Stimulated activated CD8-positive, alpha-beta memory T cell treated with anti-CD3 and anti-CD28 coated beads, Interleukin-4, amount 100 ng/mL, for 4 hours (primary cell): ENCODE measurements at regions not wholly inside any gene's neighbourhood (a gene's known extent, or its start where the extent isn't known, plus 50 kb on each side); places are given as distances from the start of the nearest gene placed in this dataset.
"Not testable (repeated sequence)": the region's sequence is repeated elsewhere in the genome, so short reads cannot be mapped to it uniquely, and the experiment has no call there.

Experiments used
- DNase-seq, 2 donors: peaks; one replicate each; pipeline ENCODE4 v3.0.0-alpha.2; 2020; ENCODE audit warnings: low read depth in 2 of 2, low spot score in 1 of 2

DNA sequence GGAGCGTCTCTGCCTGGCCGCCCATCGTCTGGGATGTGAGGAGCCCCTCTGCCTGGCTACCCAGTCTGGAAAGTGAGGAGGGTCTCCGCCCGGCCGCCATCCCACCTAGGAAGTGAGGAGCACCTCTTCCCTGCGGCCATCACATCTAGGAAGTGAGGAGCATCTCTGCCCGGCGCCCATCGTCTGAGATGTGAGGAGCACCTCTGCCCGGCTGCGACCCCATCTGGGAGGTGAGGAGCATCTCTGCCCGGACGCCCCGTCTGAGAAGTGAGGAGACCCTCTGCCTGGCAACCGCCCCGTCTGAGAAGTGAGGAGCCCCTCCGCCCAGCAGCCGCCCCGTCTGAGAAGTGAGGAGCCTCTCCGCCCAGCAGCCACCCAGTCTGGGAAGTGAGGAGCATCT is 84.5 kb downstream of the IDS start:
- DNase-seq, result not testable (repeated sequence)

DNA sequence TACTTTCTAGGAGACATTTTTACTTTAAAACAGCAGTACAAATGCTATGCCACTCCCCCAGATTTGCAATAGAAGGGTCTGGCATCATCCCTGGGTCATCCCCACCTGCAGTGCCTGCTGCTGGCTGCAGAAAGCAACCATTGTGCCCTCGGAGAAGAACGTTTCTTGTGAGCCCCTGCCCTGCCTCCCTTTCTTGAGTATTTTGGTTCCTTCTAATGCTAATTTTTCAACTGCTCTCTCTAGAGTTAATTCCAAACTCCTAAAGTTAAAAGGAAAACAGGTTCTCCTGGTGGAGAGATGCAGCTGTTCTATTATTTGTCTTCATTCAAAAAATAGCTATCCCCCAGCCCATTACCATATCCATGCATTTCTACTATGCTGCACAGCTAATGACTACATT is 107.1 kb downstream of the IDS start:
- no peak for DNase-seq

DNA sequence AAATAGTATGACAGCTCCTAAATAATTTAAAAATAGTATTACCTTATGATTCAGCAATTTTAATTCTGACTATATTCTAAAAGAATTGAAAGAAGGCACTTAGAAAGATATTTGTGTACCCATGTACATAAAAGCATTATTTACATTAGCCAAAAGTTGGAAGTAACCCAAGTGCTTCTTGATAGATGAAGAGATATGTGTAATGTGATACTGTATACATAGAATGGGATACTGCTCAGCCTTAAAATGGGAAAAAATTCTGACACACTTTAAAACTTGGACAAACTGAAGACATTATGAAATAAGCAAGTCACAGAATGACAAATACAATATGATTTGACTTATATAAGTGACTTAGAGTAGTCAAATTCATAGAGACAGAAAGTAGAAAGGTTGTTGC is 112.2 kb downstream of the IDS start:
- DNase-seq, result no peak

DNA sequence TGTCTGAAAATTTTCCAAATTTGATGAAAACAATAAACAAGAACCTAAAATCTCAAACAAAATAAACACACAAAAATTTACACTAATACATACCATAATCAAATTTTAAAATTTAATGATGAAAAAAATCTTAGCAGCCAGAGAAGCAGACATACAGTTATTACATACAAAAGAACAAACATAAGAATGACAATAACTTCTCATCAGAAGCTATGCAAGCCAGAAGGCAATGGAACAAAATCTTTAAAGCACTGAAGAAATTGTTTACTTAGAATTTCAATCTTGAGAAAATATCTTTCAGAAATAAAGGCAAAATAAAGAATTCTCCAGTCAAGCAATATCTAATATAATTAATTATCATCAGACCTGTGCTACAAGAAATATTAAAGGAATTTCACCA is 121.3 kb downstream of the IDS start:
- DNase-seq, result no peak

DNA sequence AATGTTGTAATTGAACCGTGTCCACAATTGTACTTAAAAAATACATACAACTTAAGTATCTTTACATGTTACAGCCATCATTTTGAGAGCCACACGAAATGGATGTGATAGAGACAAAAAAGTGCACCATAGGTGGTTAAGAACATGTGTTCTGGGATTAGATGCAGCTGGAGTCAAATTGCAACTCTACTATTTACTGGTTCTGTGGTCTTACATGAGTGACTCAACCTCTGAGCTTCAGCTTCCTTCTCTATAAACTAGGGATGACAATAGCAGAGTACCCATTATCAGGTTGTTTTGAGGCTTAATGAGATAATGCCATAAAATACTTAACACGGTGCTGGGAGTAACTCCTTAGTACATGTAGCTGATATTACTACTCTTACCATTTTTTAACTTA is 130.4 kb downstream of the IDS start:
- DNase-seq, result no peak

DNA sequence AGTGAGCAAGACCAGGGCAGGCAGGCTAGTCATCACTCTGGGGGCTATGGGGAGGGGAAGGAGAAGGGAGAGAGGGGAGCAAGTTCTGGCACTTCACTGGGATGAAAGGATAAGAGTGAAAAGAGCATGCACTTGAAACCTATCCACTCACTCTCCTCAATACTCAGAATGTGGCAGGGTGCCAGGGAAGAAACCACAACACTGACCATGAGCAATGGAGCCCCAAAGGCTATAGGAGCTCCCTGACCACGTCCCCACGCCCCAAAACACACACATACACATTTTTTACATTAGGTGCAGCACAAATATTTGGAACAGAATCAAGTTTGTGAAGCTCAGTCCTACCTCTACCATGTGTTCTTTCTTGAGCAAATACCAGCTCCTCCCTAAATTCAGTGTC is 132.2 kb downstream of the IDS start:
- no peak for DNase-seq

DNA sequence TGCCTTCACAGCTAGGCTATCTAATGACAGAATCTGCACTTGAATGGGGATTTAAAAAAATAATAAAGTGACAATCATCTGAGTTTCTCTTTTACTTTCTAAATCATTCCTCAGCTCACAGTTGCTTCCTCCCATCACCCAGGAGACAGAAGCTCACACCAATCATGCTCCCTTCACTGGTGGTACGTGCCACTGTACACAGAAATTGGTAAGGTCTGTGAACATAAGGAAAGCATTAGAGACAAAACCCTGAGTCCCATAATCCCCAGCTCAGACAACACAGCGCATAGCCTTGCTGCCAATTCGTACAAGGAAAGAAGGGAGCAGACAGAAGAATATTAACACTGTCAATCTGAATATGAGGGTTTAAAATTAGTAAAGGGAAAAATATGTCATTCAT is 133.1 kb downstream of the IDS start:
- no peak for DNase-seq

DNA sequence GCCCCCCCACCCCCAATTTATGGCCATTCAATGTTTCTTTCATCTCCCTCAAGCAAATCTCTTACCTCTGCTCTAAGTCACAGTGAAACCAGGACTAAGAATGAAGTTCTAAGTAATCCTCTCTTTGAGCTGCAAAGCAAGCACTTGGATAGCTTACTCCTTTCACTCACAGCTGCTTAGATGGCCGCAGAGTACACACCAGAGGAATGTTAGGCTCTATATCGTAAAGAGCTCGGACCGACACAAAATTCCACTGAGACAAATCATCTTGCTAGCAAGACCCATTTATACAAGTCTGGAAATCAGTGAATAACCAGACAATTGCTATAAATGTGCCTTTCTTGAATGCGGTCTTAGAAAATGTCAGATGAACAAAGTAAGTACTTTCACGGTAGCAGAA is 135.0 kb downstream of the IDS start:
- DNase-seq, result no peak

DNA sequence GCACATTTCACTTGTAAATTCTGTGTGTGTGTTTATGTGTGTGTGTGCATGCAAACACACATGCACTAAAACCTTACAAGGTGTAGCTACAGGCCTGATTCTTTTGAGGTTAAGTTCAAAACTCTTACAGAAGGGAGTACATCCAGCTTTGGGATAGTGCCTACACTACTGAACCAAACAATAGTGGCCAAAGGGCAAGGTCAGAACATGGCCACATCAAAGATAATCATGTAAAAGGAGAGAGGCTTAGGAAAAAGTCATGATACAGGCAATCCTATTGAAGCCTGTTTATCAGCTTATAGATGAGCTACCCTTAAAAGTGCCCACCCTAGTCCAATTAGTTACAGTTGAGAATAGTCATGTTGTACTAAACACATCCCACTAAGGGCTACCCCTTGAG is 139.6 kb downstream of the IDS start:
- no peak for DNase-seq

DNA sequence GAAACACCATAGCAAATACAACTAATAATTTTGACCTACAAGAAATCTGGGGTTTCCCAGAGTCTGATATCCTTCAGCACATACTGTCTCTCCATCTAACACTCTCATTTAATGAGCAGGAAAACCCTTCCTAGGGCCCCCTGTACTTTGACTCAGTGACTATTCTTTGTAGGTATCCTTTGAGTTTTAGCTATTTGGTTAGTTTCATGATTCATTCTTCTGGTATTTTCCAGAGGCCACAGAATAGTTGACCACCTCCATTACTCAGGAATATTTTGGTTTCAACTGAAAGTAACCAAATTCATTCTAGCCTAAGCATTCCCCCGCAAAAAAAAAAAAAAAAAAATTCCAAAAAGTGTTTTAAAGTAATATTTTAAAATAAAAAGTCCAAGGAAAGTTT is 140.0 kb downstream of the IDS start:
- DNase-seq, result no peak

DNA sequence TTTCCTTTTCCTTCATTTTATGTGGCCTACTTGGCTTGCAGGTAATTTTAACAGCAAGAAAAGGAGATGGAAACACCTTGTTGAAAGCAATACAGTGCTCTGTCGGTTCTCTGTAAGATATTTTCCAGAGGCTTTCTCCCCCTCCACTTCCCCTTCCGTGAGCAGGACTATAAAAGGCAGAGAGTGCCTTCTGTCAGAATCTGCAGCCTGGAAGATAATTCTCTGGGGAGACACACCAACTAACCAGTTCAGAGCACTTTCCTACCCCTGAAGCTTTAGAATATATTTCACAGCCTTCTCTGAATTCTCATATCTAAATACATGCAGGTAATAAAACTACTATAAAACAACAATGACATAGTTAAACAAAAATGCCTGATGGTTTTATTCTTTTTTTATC is 141.1 kb downstream of the IDS start:
- DNase-seq, result no peak

DNA sequence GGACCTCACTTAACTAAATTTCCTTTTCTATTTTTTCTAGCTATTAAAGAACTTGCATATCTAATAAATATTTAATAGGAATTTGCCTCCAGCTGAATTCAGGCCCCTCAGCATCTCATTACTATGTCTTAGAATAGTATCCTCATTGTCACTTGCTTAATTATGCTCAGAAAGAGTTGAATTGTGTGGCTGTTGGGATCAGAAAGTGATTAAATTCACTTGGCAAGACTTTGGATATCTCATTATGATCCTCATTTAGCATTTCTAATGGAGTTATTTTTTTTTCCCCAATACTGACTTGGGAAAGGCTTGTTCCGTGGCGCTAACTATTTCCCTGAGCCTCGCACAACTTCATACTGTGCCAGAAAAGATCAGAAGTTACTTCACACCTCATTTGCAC is 158.8 kb downstream of the IDS start:
- no peak for DNase-seq

DNA sequence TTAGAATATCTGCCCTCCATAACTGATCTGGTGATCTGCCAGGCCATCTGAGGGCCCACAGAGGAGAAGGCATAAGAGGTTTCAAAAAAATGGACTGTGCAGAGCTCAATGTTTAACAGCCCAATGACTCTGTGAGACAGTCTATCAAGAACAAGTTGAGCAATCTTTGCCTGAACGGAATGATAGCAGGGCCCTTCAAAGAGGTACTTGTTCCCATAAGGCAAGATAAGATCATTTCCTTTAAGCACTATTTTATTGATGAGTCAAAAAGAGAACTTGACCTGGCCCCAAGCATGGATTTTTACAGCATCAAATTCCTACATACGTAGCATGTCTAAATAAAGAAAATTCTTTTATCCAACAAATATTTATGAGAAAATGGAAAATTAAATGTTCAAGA is 182.8 kb downstream of the IDS start:
- DNase-seq, result no peak

DNA sequence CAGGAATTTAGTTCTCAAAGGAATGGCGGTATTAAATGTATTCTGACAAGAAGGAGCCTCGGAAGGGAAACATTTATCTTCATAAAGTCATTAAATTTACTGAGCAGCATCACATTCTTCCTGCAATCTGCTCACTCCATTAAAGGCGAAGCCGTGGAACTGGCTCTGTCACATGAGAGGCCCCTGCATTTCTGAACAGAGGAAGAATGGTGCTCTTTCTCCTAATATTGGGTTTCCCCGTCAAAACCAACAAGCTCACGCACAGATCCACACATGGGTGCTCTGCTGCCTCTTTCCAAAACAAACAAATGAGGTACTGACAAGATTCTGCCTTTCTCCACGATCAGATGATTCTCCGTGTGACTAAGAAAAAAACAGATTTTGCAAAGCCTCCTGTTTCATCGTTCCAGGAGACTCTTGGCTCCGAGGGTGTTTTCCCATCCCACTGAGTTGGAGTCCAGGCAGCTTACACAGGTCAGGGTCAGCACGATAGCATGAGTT is 191.2 kb downstream of the IDS start:
- no peak for DNase-seq

DNA sequence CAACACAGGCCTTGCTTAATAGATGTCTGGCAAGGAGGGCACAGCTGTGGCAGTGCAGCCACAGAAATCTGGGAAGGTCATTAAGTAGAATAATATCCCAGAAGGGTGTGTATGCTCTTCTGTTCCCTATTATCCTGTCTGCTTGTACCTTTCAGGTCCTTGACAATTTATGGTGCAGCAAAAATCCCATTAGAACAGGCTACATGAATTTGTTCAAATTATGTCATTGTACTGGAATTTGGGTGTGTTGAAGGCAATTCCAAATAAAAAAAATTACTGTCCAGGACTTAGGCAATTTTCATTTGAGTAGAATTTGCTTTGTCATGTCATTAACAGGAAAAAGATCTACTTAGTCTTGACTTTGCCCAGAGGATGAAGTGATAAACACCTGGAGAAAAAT is 192.1 kb downstream of the IDS start:
- DNase-seq, result no peak

DNA sequence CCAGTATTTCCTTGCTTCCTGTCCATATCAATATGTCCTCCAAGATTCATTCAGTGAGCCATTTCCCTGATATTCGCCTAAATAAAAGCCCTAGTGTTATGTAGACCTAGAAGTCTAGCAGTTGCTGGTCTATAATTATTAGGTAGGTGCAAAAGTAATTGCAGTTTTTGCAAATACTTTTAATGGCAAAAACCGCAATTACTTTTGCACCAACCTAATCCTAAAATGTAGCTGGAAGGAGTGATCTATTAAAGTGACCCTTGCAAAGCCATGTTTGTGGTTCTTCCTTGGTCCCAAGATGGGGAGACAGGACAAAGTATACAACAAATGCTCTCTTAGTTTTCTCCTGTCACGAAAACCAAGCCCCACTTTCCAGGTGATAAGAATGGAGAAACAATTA is 193.0 kb downstream of the IDS start:
- DNase-seq, result no peak

DNA sequence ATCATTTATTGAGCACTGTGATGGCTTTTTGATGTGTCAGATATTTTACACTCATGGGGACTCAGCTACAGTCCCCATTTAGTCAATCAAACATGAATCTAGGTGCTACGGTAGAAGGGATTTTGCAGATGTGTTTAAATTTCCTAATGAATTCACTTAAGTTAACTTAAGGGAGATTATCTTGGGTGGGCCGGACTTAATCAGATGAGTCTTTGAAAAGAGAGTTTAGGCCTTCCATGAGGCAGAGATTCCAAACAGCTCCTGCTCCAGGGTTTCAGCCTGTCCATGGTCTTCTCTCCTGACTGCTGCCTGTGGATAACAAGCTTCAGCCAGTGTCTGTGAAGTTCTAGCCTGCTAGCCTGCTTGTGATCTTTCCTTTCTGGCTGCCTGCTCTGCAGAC is 202.4 kb downstream of the IDS start:
- no peak for DNase-seq

DNA sequence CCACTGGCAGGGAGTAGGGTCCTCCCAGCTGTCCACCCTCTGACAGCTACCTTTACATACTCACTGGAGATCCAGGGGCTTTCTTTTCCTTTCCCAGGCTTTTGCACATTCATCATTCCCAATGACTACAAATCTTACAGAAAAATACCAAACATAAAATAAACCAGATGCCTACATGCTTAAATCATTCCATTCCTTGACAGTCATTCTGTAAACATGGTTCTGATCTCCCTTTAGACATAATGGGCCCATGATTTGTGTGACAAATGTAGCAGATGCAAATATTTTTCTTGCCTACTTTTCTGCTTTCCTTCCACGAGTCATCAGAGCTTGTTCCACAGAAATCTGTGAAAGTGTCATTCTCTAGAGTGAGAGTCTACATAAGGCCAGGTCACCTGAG is 207.0 kb downstream of the IDS start:
- no peak for DNase-seq

DNA sequence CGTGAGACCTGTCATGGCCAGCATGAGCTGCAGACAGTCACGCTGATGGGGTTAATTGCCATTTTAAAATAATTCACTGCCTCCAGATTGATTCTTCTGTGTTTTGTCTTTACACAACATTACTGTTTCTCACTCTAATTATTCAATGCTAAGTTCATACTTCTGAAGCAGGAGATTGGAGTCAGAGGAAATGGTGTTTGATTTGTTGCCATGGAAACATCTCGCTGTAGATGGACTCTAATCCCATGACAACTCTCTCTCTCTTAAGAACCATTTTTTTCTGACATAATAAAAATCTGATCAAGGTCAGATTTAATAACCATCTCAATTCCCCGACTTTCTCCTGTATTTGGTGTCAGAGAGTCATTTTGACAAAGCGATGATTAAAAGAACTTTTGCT is 209.0 kb downstream of the IDS start:
- DNase-seq, result no peak

DNA sequence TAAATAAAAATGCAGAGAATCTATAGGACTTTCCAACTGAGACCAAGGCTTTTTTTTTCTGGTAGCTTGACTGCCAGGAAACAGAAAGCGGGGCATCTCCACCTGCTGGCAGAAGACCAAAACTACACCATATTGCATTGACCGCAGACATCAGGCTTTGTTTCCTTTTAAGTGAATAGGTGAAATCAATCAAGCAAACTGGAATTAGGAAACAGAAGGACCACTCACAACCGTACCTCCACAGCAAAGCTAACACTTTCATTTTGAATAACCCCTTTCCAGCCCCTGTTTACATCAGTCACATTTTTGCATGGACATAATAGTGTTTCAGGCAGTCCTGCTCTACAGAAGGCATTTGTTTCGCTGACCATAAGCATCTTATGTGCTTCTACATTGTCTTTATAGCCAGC is 218.2 kb downstream of the IDS start:
- DNase-seq, result peak in 1 of 2 donors; percentile 1

DNA sequence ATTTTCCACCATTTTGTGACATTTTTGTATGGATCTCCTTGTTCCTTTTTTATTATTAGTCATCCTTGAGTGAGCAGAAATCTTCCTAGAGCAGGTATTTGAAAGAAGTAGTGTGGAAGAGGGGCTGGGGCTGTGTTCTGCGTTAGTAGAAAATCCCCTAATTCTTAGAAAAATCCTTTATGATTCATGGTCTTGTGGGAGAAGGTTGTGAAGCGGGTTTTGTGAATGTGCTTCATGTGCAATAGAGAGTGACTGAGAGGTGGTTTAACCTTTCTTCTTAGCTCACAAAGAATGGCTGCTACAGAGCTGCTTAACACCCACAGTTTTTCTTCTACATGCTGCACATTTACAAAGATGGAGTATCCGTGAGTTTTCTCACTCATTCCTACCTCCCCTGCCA is 220.5 kb downstream of the IDS start:
- no peak for DNase-seq

DNA sequence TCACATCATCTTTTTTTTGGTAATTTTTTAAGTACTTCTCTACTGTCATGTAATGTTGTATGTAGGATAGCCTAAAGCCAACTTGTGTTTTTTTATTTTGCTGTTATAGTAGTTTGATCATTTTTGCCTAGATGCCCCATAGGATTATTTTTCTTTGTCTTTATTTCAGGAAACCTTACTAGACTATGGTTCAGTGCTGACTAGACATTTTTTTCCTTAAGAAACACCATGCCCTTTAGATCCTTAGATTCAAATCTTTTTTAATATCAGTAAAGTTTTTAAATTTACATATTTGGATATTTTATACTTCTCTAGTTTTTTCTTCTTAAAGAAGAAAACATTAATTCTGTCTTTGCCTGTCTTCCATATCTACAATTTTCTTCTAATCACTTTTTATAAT is 221.3 kb downstream of the IDS start:
- no peak for DNase-seq

DNA sequence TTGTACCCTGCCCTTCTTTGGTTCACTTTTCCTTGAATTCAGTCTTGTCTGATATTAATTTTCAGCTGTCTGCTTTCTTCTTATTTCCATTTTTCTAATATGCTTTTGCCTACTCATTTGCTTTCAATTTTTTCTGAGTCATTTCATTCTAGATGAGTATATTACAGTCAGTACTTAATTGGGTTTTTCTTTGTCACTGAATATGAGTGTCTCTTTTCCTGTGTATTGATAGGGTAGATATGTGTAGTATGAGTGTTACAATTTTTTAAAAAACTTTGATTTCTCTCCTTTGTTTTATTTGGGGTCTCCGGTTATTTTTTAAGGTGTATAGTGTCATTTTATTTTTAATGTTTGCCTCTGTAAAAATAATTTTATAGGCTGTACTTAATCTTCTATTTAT is 222.2 kb downstream of the IDS start:
- DNase-seq, result no peak

DNA sequence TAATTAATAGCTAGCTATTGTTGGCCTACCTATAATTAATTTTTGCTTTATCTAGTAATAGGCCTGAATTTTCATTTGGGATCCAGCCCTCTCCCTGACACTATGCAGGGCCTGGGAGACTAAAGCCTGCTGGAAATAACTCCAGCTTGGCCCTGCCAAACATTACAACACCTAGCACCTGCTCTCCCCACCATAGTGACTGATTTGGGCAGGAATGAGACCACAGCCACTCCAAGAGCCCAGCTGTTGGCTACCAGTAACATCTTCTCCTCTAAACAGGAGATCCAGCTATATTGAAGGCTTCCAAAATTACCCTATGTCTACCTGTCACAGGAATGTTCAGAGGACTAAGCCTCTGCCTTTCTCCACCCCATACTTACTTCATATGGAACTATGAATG is 225.1 kb downstream of the IDS start:
- no peak for DNase-seq
